ENCODE measurements at regions not wholly inside any gene's neighbourhood (a gene's known extent, or its start where the extent isn't known, plus 50 kb on each side); places are given as distances from the start of the nearest gene placed in this dataset.

GRCh38 chr1:5254131-5254725 lies 599.8 kb downstream of the AJAP1 start:
- no peak overlapping the region for H3K4me3 ChIP-seq (replicated peaks; ENCODE audit: low read depth, low read length)
- no peak for DNase-seq (ENCODE audit: low read depth)
- TF ChIP-seq CTCF (IDR thresholded peaks at IDR 0.05; ENCODE audit: low read length, missing control alignments), result no peak

- no peak for DNase-seq (ENCODE audit: low read depth)
- TF ChIP-seq CTCF (IDR thresholded peaks at IDR 0.05; ENCODE audit: low read length, missing control alignments), result no peak
- H3K4me3 ChIP-seq (replicated peaks; ENCODE audit: low read depth, low read length), result no peak overlapping the region
These were observed 598.6 kb downstream of the AJAP1 start for GRCh38 chr1:5253036-5253435.

GRCh38 chr1:5250336-5250735 lies 595.9 kb downstream of the AJAP1 start:
- TF ChIP-seq CTCF (IDR thresholded peaks at IDR 0.05; ENCODE audit: low read length, missing control alignments), result no peak
- DNase-seq (ENCODE audit: low read depth), result no peak
- no peak overlapping the region for H3K4me3 ChIP-seq (replicated peaks; ENCODE audit: low read depth, low read length)

- TF ChIP-seq CTCF (IDR thresholded peaks at IDR 0.05; ENCODE audit: low read length, missing control alignments), result no peak
- H3K4me3 ChIP-seq (replicated peaks; ENCODE audit: low read depth, low read length), result no peak overlapping the region
- no peak for DNase-seq (ENCODE audit: low read depth)
These were observed 590.9 kb downstream of the AJAP1 start for GRCh38 chr1:5245348-5245747.

- TF ChIP-seq CTCF (IDR thresholded peaks at IDR 0.05; ENCODE audit: low read length, missing control alignments), result no peak
- H3K4me3 ChIP-seq (replicated peaks; ENCODE audit: low read depth, low read length), result no peak overlapping the region
- no peak for DNase-seq (ENCODE audit: low read depth)
These were observed 590.3 kb downstream of the AJAP1 start for GRCh38 chr1:5244631-5245285.

GRCh38 chr1:5242850-5243249 lies 588.4 kb downstream of the AJAP1 start:
- DNase-seq (ENCODE audit: low read depth), result no peak
- no peak overlapping the region for H3K4me3 ChIP-seq (replicated peaks; ENCODE audit: low read depth, low read length)
- no peak for TF ChIP-seq CTCF (IDR thresholded peaks at IDR 0.05; ENCODE audit: low read length, missing control alignments)

DNA sequence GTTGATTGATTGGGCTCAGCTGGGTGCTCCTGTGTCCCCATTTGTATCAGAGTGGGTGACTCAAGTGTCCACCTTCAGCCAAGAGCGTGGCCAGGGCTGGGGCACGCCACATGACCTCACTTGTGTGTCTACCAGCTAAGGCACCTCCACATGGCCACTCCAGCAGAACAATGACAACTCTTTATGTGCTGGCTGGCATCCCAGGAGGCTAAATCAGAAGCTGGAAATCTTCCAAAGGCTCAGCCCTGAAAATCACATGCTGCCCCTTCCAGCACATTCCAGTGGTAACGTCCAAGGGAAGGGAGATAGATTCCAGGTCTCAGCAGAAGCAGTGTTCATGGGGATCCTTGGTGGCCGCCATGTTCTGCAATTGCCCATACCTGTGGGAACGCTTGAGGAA lies 585.5 kb downstream of the AJAP1 start:
- H3K4me3 ChIP-seq (replicated peaks; ENCODE audit: low read depth, low read length), result no peak overlapping the region
- no peak for TF ChIP-seq CTCF (IDR thresholded peaks at IDR 0.05; ENCODE audit: low read length, missing control alignments)
- DNase-seq (ENCODE audit: low read depth), result no peak

All from fibroblast of pulmonary artery (primary cell).